ENCODE measurements at regions not wholly inside any gene's neighbourhood (a gene's known extent, or its start where the extent isn't known, plus 50 kb on each side); places are given as distances from the start of the nearest gene placed in this dataset.

- TF ChIP-seq CTCF (optimal IDR thresholded peaks at IDR 0.05 in 1 of 3, IDR thresholded peaks at IDR 0.05 in 1 of 3, conservative IDR thresholded peaks at IDR 0.05 in 1 of 3; ENCODE audit: extremely low read depth in 1 of 3, insufficient read depth in 2 of 3, low read length in 3 of 3) (no peak), EZH2 (IDR thresholded peaks at IDR 0.05; ENCODE audit: low read length) (no peak)
Observed at GRCh38 chr6:110547266-110547964, 71.0 kb upstream of the SLC22A16 start.

All from keratinocyte (primary cell).